ENCODE measurements at regions not wholly inside any gene's neighbourhood (a gene's known extent, or its start where the extent isn't known, plus 50 kb on each side); places are given as distances from the start of the nearest gene placed in this dataset.

- TF ChIP-seq POLR2AphosphoS5 (IDR thresholded peaks at IDR 0.05; ENCODE audit: low read depth, low read length) (no peak), POU2F2 (IDR thresholded peaks at IDR 0.05; ENCODE audit: low read depth, low read length) (no peak), POLR2A (IDR thresholded peaks at IDR 0.05; ENCODE audit: low read depth, low read length) (no peak), TAF1 (IDR thresholded peaks at IDR 0.05; ENCODE audit: low read depth, low read length) (no peak), SPI1 (IDR thresholded peaks at IDR 0.05; ENCODE audit: low read depth, low read length) (no peak), PAX5 (IDR thresholded peaks at IDR 0.05; ENCODE audit: insufficient read depth, low read length, severe bottlenecking) (no peak)
Observed at GRCh38 chr7:12488341-12488740, 82.2 kb upstream of the SCIN start.

Data from GM12891 (cell line).